HepG2 (cell line): ENCODE measurements at regions not wholly inside any gene's neighbourhood (a gene's known extent, or its start where the extent isn't known, plus 50 kb on each side); places are given as distances from the start of the nearest gene placed in this dataset.

ENCODE experiments used
- ATAC-seq: fragments of 200-7000 bp; cut with Tn5 transposase; 3 replicates; pipeline ENCODE4 v1.9.1; 2020; ENCODE audit warnings: mild to moderate bottlenecking, moderate library complexity
- BruUV-seq: library from RNA; stranded (reverse); fragments of 400-500 nt; replicated peaks from 2 replicates; lab custom pipeline; 2021; lab: Mats Ljungman, UMichigan
- CTCF ChIA-PET: fragments of 300-600 bp; formaldehyde crosslinking; extraction: SDS; loops from one replicate; lab custom pipeline; 2021; ENCODE audit warnings: low total read pairs, inconsistent platforms, low intra/inter-chr PET ratio; lab: Yijun Ruan, JAX
- POLR2A ChIA-PET: fragments of 350-600 bp; sonication (Branson Sonifier 250); formaldehyde crosslinking; loops from one replicate; lab custom pipeline; 2020; ENCODE audit warnings: antibody characterized with exemption, inconsistent platforms; lab: Yijun Ruan, JAX
- DNase-seq: peaks from one replicate; pipeline ENCODE4 v3.0.0-alpha.2; 2015; ENCODE audit warnings: low spot score
- FAIRE-seq: peaks from 3 replicates; lab custom pipeline; 2011; peaks lifted over from hg19 to GRCh38; lab: Jason Lieb, UNC
- H2AFZ ChIP-seq: one replicate; pipeline ENCODE4 v1.6.1; 2011; ENCODE audit warnings: low read length, inconsistent platforms
- H3K27ac ChIP-seq: fragments of 300-600 bp; 3 replicates; pipeline ENCODE4 v1.8.0; 2011; ENCODE audit warnings: mixed run types, mild to moderate bottlenecking, mixed read lengths, low read length, inconsistent platforms; ENCODE audit not compliant: insufficient read depth; ENCODE audit errors: extremely low read length
- H3K27me3 ChIP-seq, 2 experiments: fragments of 200-600 bp in 1 of 2; 2 replicates in 1 of 2; 3 replicates in 1 of 2; pipeline versions ENCODE4 v1.6.0 to v1.8.0; 2011; ENCODE audit warnings: low read length in 2 of 2, mild to moderate bottlenecking in 2 of 2, moderate library complexity in 2 of 2, inconsistent platforms in 1 of 2; ENCODE audit not compliant: insufficient read depth in 2 of 2, control insufficient read depth in 1 of 2
- H3K36me3 ChIP-seq, 2 experiments: fragments of 200-600 bp in 1 of 2; replicated peaks in 1 of 2; 2 replicates in 1 of 2; 3 replicates in 1 of 2; pipeline versions ENCODE4 v1.5.1 to v1.8.0; 2011; ENCODE audit warnings: low read length in 2 of 2, inconsistent platforms in 1 of 2; ENCODE audit not compliant: insufficient read depth in 2 of 2, control insufficient read depth in 1 of 2
- H3K4me1 ChIP-seq: 2 replicates; pipeline ENCODE4 v1.5.1; 2012; ENCODE audit warnings: low read length, inconsistent platforms; ENCODE audit not compliant: insufficient read depth
- H3K4me2 ChIP-seq: 2 replicates; pipeline ENCODE4 v1.6.0; 2011; ENCODE audit warnings: low read depth, low read length, inconsistent platforms
- H3K4me3 ChIP-seq, 3 experiments: fragments of 200-600 bp in 1 of 3; sonication (generic), shearing (Covaris generic) in 1 of 3; replicated peaks in 1 of 3; 2 replicates each; pipeline ENCODE4 v1.5.1; 2011 to 2016; ENCODE audit warnings: low read length in 3 of 3, inconsistent platforms in 2 of 3, low read depth in 2 of 3, mild to moderate bottlenecking in 2 of 3, control low read depth in 1 of 3, mixed read lengths in 1 of 3; ENCODE audit not compliant: insufficient read depth in 1 of 3
- H3K79me2 ChIP-seq: one replicate; pipeline ENCODE4 v1.6.1; 2011; ENCODE audit warnings: low read length, inconsistent platforms; ENCODE audit not compliant: insufficient read depth
- H3K9ac ChIP-seq: 2 replicates; pipeline ENCODE4 v1.6.0; 2011; ENCODE audit warnings: mild to moderate bottlenecking, low read depth, low read length, inconsistent platforms; ENCODE audit not compliant: insufficient read depth
- H3K9me3 ChIP-seq: 2 replicates; pipeline ENCODE4 v1.5.1; 2012; ENCODE audit warnings: mild to moderate bottlenecking, low read length
- H4K20me1 ChIP-seq: 2 replicates; pipeline ENCODE4 v1.6.0; 2011; ENCODE audit warnings: inconsistent platforms, mild to moderate bottlenecking, low read length, moderate library complexity; ENCODE audit not compliant: insufficient read depth
- DR1 ChIP-seq: sonication (generic); formaldehyde crosslinking; IDR thresholded peaks from 2 replicates; pipeline ENCODE4 v1.8.0; 2021; ENCODE audit warnings: mild to moderate bottlenecking, missing genetic modification reagents, inconsistent platforms
- FOXJ3 ChIP-seq: sonication (generic); formaldehyde crosslinking; IDR thresholded peaks from 2 replicates; pipeline ENCODE4 v1.4.0; 2020; ENCODE audit warnings: missing genetic modification reagents, mild to moderate bottlenecking, borderline replicate concordance
- HCFC1 ChIP-seq: fragments of 150-350 bp; IDR thresholded peaks from 2 replicates; pipeline ENCODE4 v1.6.1; 2014; ENCODE audit warnings: low read depth, low read length
- HNRNPH1 ChIP-seq: fragments of 200-400 bp; formaldehyde crosslinking; optimal IDR thresholded peaks from 2 replicates; pipeline ENCODE3; 2017; ENCODE audit warnings: mild to moderate bottlenecking, low read depth, low read length
- LCORL ChIP-seq, 2 experiments: fragments of 450-650 bp in 1 of 2; sonication (generic) in 1 of 2; formaldehyde crosslinking in 1 of 2; IDR thresholded peaks; 2 replicates each; pipeline versions ENCODE4 v1.5.0 to v1.6.1; 2017 to 2020; ENCODE audit warnings: antibody characterized with exemption in 1 of 2, missing genetic modification reagents in 1 of 2
- NCOA1 ChIP-seq: sonication (generic); formaldehyde crosslinking; IDR thresholded peaks from 2 replicates; pipeline ENCODE4 v1.9.0; 2021; ENCODE audit warnings: missing genetic modification reagents
- RXRA ChIP-seq: sonication (generic); formaldehyde crosslinking; IDR thresholded peaks from 2 replicates; pipeline ENCODE4 v1.5.1; 2020; ENCODE audit warnings: missing genetic modification reagents
- SNAPC2 ChIP-seq: sonication (generic); formaldehyde crosslinking; IDR thresholded peaks from 2 replicates; pipeline ENCODE4 v1.8.1; 2022; ENCODE audit warnings: mild to moderate bottlenecking, missing genetic modification reagents
- SP140L ChIP-seq: sonication (generic); formaldehyde crosslinking; IDR thresholded peaks from 2 replicates; pipeline ENCODE4 v1.4.0; 2020; ENCODE audit warnings: missing genetic modification reagents, borderline replicate concordance
- TP53 ChIP-seq: sonication (generic); formaldehyde crosslinking; conservative IDR thresholded peaks from 2 replicates; pipeline ENCODE4 v1.4.0; 2020; ENCODE audit warnings: missing genetic modification reagents
- ZFP62 ChIP-seq: sonication (generic); formaldehyde crosslinking; IDR thresholded peaks from 2 replicates; pipeline ENCODE4 v1.4.0; 2020; ENCODE audit warnings: missing genetic modification reagents
- ZFP90 ChIP-seq: sonication (generic); formaldehyde crosslinking; IDR thresholded peaks from 2 replicates; pipeline ENCODE4 v1.8.0; 2022; ENCODE audit warnings: missing genetic modification reagents, mild to moderate bottlenecking, inconsistent platforms, borderline replicate concordance
- ZNF225 ChIP-seq: sonication (generic); formaldehyde crosslinking; IDR thresholded peaks from 2 replicates; pipeline ENCODE4 v1.4.0; 2020; ENCODE audit warnings: mild to moderate bottlenecking, missing genetic modification reagents
- ZNF431 ChIP-seq: sonication (generic); formaldehyde crosslinking; IDR thresholded peaks from 2 replicates; pipeline ENCODE4 v1.9.0; 2022; ENCODE audit warnings: missing genetic modification reagents, low read depth, mild to moderate bottlenecking, borderline replicate concordance
- ZNF501 ChIP-seq: sonication (generic); formaldehyde crosslinking; IDR thresholded peaks from 2 replicates; pipeline ENCODE4 v1.5.1; 2020; ENCODE audit warnings: mild to moderate bottlenecking, moderate library complexity, missing genetic modification reagents
- ZNF570 ChIP-seq: sonication (generic); formaldehyde crosslinking; IDR thresholded peaks from 2 replicates; pipeline ENCODE4 v1.4.0; 2020; ENCODE audit warnings: mild to moderate bottlenecking, missing genetic modification reagents, borderline replicate concordance
- ZNF788 ChIP-seq: sonication (generic); formaldehyde crosslinking; IDR thresholded peaks from 2 replicates; pipeline ENCODE4 v1.5.0; 2020; ENCODE audit warnings: mild to moderate bottlenecking, missing genetic modification reagents, borderline replicate concordance
- WGBS: methylation state at CpG from one replicate; pipeline ENCODE4 v1.1.6; 2017; ENCODE audit warnings: low lambda C conversion rate; 5-methylcytosine and 5-hydroxymethylcytosine counted together
- in situ Hi-C: cut with HindIII; loops from 2 replicates; pipeline ENCODE4 v1.10.0; 2017; ENCODE audit warnings: low pct_unique_long_range_greater_than_20kb; ENCODE audit not compliant: extremely low pct_ligation_motif_present
- intact Hi-C: fragments of 100-400 bp; cut with micrococcal nuclease; formaldehyde crosslinking; loops from one replicate; pipeline ENCODE4 v1.10.0; 2022; ENCODE audit not compliant: unreplicated experiment
- TF ChIP-seq, protein P1 (sequence below): sonication (generic); formaldehyde crosslinking; IDR thresholded peaks from 2 replicates; pipeline ENCODE4 v1.8.0; 2022; ENCODE audit warnings: mild to moderate bottlenecking, missing genetic modification reagents, moderate library complexity
- TF ChIP-seq, protein P2 (sequence below): sonication (generic); formaldehyde crosslinking; IDR thresholded peaks from 2 replicates; pipeline ENCODE4 v1.5.0; 2020; ENCODE audit warnings: mild to moderate bottlenecking, missing genetic modification reagents

DNA sequence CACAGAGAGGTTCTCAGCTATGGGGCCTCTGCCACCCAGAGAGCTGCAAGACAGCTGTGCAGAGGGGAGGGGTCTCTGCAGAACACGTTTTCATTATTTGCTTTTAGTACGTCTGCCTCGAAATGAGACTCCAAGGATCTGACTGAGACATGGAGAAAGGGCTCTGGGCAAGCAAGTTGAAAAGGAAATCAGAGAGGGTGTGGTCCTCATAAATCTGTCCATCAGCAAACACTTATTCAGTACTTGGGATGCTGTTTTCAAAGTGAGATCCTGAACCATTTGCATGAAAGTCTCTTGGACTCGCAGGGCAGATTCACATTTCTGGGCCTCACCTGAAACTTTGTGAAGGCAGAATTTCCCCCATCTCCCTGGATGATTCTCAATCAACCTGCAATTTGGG is 197.4 kb upstream of the GALNT2 start:
- Histone ChIP-seq H2AFZ (no peak overlapping the region), H3K4me3 (no peak overlapping the region), H3K9me3 (no peaks in the 10 kb centered on the region), H3K36me3 (no peaks in the 10 kb centered on the region), H3K9ac (no peak overlapping the region), H3K4me1 (no peaks in the 10 kb centered on the region), H4K20me1 (no peaks in the 10 kb centered on the region), H3K4me2 (no peak overlapping the region), H3K27ac (no peak overlapping the region), H3K79me2 (no peaks in the 10 kb centered on the region), H3K27me3 (peaks cover 0 to 4% of the 10 kb centered on the region in 2 experiments; a peak in 4 of 5 replicates)
- 11% methylated on average over 4 of the region's 4 CpGs for WGBS
- ATAC-seq = no peak
- ChIA-PET POLR2A (no interaction called here), CTCF (no interaction called here)
- no peak for TF ChIP-seq RXRA
- TF ChIP-seq SP140L (CRISPR knock-in tag) = no peak
- TF ChIP-seq, protein P1, sequence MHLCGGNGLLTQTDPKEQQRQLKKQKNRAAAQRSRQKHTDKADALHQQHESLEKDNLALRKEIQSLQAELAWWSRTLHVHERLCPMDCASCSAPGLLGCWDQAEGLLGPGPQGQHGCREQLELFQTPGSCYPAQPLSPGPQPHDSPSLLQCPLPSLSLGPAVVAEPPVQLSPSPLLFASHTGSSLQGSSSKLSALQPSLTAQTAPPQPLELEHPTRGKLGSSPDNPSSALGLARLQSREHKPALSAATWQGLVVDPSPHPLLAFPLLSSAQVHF = no peak
- no peak for TF ChIP-seq ZNF570 (CRISPR knock-in tag)
- no peak for TF ChIP-seq ZNF225 (CRISPR knock-in tag)
- no peak for TF ChIP-seq ZNF431 (CRISPR knock-in tag)
- TF ChIP-seq HCFC1 = no peak
- no peak for DNase-seq
- in situ Hi-C loops = no loop called here
- FAIRE-seq = no peak
- BruUV-seq = no TSS peak
- intact Hi-C loops = no loop called here

DNA sequence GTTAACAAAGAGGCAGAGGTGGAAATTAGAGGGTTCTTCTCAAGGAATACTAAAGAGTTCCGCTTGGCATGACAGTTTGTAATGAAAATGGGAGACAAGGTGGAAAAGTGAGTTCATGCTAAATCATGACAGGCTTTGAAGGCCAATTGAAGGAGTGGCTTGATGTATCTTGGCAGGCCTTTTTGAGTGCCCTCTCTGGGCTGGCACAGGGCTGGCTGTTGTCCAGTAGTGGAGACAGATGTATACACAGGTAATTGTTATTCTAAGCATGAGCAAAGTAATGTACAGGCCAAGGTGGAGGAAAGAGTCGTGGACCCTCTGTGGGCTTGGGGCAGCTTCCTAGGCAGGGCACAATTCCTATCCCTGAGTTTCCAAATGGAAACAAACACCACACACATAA is 196.7 kb upstream of the GALNT2 start:
- H2AFZ ChIP-seq = no peak overlapping the region
- BruUV-seq = no TSS peak
- H3K9ac ChIP-seq = no peak overlapping the region
- FAIRE-seq (no peak), DNase-seq (no peak), ATAC-seq (no peak)
- H3K27me3 ChIP-seq = no peaks in the 10 kb centered on the region; a peak in 2 of 5 replicates
- no peaks in the 10 kb centered on the region for H4K20me1 ChIP-seq
- WGBS = 6% methylated on average over 2 of the region's 2 CpGs
- no peaks in the 10 kb centered on the region for H3K4me1 ChIP-seq
- H3K9me3 ChIP-seq = no peaks in the 10 kb centered on the region
- no peaks in the 10 kb centered on the region for H3K79me2 ChIP-seq
- no peak overlapping the region for H3K27ac ChIP-seq
- POLR2A ChIA-PET = no interaction called here
- no peaks in the 10 kb centered on the region for H3K36me3 ChIP-seq
- in situ Hi-C loops = no loop called here
- CTCF ChIA-PET = no interaction called here
- H3K4me3 ChIP-seq = no peak overlapping the region
- H3K4me2 ChIP-seq = no peak overlapping the region
- intact Hi-C loops = no loop called here
- TF ChIP-seq FOXJ3 (CRISPR knock-in tag) (no peak), DR1 (CRISPR knock-in tag) (no peak), LCORL (IDR thresholded peaks at IDR 0.05) (no peak), LCORL (CRISPR knock-in tag; IDR thresholded peaks at IDR 0.05) (no peak), ZNF788 (no peak), NCOA1 (CRISPR knock-in tag) (no peak), HNRNPH1 (no peak), SNAPC2 (no peak), ZFP62 (CRISPR knock-in tag) (no peak), TP53 (no peak), ZNF501 (CRISPR knock-in tag) (no peak), ZFP90 (no peak)
- TF ChIP-seq, protein P2, sequence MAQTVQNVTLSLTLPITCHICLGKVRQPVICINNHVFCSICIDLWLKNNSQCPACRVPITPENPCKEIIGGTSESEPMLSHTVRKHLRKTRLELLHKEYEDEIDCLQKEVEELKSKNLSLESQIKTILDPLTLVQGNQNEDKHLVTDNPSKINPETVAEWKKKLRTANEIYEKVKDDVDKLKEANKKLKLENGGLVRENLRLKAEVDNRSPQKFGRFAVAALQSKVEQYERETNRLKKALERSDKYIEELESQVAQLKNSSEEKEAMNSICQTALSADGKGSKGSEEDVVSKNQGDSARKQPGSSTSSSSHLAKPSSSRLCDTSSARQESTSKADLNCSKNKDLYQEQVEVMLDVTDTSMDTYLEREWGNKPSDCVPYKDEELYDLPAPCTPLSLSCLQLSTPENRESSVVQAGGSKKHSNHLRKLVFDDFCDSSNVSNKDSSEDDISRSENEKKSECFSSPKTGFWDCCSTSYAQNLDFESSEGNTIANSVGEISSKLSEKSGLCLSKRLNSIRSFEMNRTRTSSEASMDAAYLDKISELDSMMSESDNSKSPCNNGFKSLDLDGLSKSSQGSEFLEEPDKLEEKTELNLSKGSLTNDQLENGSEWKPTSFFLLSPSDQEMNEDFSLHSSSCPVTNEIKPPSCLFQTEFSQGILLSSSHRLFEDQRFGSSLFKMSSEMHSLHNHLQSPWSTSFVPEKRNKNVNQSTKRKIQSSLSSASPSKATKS (CRISPR knock-in tag) = no peak
